HEK293T (cell line): ENCODE measurements at regions not wholly inside any gene's neighbourhood (a gene's known extent, or its start where the extent isn't known, plus 50 kb on each side); places are given as distances from the start of the nearest gene placed in this dataset.

Source experiments
- ARNT ChIP-seq: fragments of 450-650 bp; IDR thresholded peaks from 2 replicates; pipeline ENCODE4 v1.6.1; 2017; ENCODE audit warnings: mild to moderate bottlenecking
- BHLHE40 ChIP-seq: fragments of 450-650 bp; IDR thresholded peaks from 2 replicates; pipeline ENCODE4 v1.6.1; 2016; ENCODE audit warnings: mild to moderate bottlenecking, moderate library complexity, borderline replicate concordance
- SP1 ChIP-seq: fragments of 450-650 bp; IDR thresholded peaks from 2 replicates; pipeline ENCODE4 v1.6.1; 2017
- SUZ12 ChIP-seq: fragments of 450-650 bp; IDR thresholded peaks from 2 replicates; pipeline ENCODE4 v1.6.1; 2016; ENCODE audit warnings: mild to moderate bottlenecking
- TF ChIP-seq, protein P1 (sequence below): fragments of 450-650 bp; IDR thresholded peaks from 2 replicates; pipeline ENCODE4 v1.6.1; 2016

GRCh38 chr13:34013061-34013460 lies 195.1 kb downstream of the RFC3 start:
- TF ChIP-seq SUZ12 (no peak), SP1 (no peak), BHLHE40 (no peak), ARNT (no peak)
- TF ChIP-seq, protein P1, sequence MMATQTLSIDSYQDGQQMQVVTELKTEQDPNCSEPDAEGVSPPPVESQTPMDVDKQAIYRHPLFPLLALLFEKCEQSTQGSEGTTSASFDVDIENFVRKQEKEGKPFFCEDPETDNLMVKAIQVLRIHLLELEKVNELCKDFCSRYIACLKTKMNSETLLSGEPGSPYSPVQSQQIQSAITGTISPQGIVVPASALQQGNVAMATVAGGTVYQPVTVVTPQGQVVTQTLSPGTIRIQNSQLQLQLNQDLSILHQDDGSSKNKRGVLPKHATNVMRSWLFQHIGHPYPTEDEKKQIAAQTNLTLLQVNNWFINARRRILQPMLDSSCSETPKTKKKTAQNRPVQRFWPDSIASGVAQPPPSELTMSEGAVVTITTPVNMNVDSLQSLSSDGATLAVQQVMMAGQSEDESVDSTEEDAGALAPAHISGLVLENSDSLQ = no peak
